ENCODE measurements at regions not wholly inside any gene's neighbourhood (a gene's known extent, or its start where the extent isn't known, plus 50 kb on each side); places are given as distances from the start of the nearest gene placed in this dataset.
"Not testable (repeated sequence)": the region's sequence is repeated elsewhere in the genome, so short reads cannot be mapped to it uniquely, and the experiment has no call there.

DNA sequence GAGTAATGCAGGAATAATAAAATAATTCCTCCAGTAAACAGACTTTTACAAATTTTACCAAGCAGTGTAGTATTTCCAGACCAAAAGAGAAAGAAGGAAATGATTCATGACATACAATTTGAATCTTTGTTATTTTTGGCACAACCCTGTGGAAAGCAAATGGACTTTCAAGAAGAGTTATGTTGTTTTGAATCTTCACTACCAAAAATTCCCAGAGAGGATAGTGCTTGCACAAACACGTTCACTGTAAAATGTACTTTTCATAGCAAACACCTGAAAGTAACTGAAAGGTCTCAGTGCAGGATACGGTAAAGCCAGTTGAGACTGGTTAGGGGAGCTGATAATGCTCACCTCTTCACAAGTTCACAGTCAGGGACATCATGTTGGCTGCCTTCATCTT lies 107.1 kb downstream of the USP22 start:
- DNase-seq (ENCODE audit: extremely low read depth, low read depth): peak; percentile 64

DNA sequence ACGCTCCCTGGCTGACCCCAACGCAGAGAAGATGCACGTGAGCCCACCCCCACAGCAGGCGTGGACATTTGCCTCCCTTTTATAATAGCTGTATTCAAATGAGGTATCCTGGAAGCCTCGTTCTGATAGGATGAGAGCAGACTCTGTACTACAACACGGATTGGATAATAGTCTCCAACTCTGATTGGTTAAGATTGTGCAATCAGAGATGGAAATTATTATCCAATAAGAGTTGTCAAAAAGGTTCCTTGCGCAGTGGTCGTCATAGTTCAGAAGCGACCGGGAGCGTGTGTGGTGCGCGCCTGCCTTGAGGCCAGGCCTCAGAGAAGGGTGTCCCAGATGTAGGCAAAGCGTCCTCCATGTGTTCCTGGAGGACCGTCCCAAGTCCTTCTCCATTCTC lies 104.6 kb downstream of the USP22 start:
- DNase-seq (ENCODE audit: extremely low read depth, low read depth): no peak

DNA sequence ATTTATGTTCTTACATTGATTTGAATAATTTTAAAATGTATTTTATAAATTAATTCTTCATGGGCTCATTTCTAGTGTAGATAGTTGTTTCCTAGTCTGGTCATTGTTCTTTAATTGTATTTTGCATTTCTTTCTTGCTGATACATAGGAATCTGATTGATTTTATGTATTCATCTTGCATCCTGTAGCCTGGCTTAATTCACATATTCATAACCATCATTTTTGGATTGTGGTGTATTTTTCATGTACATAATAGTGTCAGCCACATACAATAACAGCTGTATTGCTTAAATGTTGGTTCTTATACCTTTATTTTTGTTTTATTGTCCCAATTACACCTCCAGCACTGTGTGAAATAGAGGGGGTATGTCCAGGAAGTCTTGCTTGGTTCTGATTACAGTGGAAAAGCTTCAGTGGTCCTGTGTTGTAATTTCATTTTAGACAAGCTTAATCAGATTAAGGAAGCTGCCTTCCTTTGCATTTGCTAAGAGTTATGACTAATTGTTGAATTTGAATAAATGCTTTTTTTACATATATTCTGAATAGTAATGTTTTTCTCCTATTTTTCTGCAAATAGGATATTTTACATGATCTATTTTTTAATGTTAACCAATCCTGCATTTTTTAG lies 103.7 kb downstream of the USP22 start:
- no peak for DNase-seq (ENCODE audit: extremely low read depth, low read depth)

DNA sequence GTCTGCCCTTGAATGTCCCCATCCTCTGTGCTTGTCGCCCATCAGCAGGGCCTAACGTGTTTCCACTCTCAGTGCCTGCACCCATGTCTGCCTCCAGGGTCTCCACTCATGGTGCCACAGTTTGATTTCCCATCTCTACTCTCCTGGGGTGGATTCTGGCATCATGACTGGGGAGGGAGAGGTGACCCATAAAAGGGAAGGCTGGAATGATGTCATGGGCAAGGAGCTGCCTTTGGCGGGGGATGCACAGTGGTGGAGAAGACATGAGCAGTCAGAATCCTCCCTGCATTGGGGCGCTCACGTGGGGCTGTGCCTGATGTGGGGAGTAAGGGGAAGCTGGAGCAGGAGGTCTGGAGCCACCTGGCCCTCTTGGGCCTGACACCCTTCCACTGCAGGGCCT lies 100.9 kb downstream of the USP22 start:
- no peak for DNase-seq (ENCODE audit: extremely low read depth, low read depth)

DNA sequence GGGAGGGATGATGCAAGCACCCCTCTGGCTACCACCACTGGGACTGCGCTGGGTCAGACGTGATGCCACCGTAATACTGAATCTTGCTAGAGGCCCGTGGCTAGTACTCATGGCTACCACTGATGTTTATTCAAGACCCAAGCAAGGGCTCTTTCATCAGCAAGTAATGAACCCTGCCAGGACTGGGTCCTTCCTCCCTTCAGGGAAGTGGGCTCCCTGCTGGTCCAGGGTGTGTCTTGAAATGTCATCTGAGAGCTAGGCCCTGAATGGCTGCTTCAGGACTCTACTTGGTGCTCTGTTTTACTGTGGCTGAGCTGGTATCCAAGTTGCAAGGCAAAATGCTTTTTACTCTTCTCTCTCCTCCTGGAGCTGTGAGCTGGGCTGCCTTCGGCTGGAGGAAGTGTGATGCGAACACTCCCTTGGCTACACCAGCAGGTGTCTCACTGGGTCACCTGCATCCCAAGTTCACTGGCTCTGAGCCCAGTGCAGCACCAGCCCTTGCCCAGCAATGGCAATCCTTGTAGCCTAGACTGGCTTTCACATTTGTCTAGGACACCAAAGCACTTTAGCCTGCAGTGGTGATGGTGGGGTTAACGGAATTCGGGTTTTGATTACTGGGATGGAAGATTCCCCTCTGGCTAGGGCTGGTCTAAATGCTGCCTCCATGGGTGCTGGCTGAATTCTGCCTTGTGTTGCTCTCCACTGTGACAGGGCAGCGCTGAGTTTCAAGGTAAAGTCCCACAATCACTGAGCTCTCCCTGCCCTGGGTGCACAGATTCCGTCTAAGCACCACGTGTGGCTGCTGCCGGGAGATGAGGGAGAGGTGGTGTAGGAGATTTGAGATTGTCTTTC lies 98.6 kb downstream of the USP22 start:
- DNase-seq (ENCODE audit: extremely low read depth, low read depth): no peak

DNA sequence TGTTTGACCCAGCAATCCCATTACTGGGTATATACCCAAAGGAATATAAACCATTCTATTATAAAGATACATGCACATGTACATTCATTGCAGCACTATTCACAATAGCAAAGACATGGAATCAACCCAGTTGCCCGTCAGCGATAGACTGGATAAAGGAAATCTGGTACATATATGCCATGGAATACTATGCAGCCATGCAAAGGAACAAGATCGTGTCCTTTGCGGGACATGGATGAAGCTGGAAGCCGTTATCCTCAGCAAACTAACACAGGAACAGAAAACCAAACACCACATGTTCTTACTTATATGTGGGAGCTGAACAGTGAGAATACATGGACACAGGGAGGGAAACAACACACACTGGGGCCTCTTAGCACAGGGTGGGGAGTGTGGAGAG lies 95.1 kb downstream of the USP22 start:
- DNase-seq (ENCODE audit: extremely low read depth, low read depth): not testable (repeated sequence)

DNA sequence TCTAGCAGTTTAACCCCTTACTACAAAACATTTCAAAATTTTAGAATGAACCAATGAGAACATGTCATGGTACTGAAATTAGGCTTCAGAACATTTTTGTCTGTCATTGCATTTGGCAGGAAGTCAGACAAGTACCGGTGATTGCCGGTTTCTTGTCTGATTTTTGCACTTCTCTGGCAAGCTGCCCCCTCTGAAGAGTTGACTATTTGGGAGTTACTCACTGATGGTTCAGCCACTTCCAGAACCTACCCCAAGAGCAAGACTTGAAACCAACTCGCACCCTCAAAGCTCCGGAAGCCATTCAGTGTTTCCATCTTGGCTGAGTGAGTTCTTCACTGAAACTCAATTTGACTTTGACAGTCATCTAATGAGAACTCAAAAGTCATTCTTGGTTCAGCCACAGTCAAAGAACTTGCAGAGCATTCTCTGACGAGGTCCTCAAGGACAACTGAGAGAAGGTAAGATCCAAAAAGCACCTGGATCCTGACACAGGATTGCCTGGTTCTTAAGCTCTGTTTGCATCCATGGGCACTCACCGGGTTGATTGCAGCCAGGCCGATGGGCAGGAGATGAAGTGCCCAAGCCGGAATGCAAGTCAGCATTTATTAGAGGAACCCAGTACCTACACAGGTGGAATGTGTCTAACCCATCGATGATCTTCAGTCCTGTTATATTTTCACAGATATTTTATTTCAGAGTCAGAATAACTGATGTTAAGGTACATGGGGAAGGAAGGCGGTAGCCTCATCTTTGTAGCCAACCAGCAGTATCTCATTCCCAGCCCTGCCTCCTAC lies 93.6 kb downstream of the USP22 start:
- DNase-seq (ENCODE audit: extremely low read depth, low read depth): no peak

Small RNA genes lying in the stretch of these regions (small RNA-seq; reads per million reads assigned to genes)
- gene AC087499.6 (0 reads per million in 2 experiments), gene RNU6-1178P (0 reads per million in 2 experiments)

Measured in NCI-H460 (cell line).